K562 (cell line): ENCODE measurements at regions not wholly inside any gene's neighbourhood (a gene's known extent, or its start where the extent isn't known, plus 50 kb on each side); places are given as distances from the start of the nearest gene placed in this dataset.

Experiments
- ATAC-seq: fragments of 200-7000 bp; cut with Tn5 transposase; 3 replicates; pipeline ENCODE4 v1.9.1; 2020; ENCODE audit warnings: moderate library complexity
- BruUV-seq: library from RNA; stranded (reverse); fragments of 400-500 nt; replicated peaks from 2 replicates; lab custom pipeline; 2021; lab: Mats Ljungman, UMichigan
- CTCF ChIA-PET: fragments of 300-600 bp; formaldehyde crosslinking; extraction: SDS; loops from one replicate; lab custom pipeline; 2021; ENCODE audit warnings: low intra/inter-chr PET ratio; lab: Yijun Ruan, JAX
- POLR2A ChIA-PET: fragments of 300-600, 350-650 bp; sonication (Branson Sonifier 250); formaldehyde crosslinking; extraction: SDS; loops from one replicate; lab custom pipeline; 2021; ENCODE audit warnings: antibody characterized with exemption, inconsistent platforms; lab: Yijun Ruan, JAX
- DNase-seq, 4 experiments: peaks; one replicate each; pipeline versions ENCODE4 v3.0.0 to v3.0.0-alpha.2; 2011 to 2018; ENCODE audit warnings: low spot score in 3 of 4, mixed read lengths in 3 of 4; ENCODE audit errors: extremely low read depth in 1 of 4
- FAIRE-seq: peaks from 2 replicates; lab custom pipeline; 2011; peaks lifted over from hg19 to GRCh38; lab: Jason Lieb, UNC
- H2AFZ ChIP-seq: 2 replicates; pipeline ENCODE4 v1.6.0; 2011; ENCODE audit warnings: low read depth, low read length, control low read depth, inconsistent platforms
- H3K27ac ChIP-seq: fragments of 200-600 bp; 3 replicates; pipeline ENCODE4 v1.8.0; 2011; ENCODE audit warnings: low read depth, mild to moderate bottlenecking, control low read depth, inconsistent platforms, low read length, moderate library complexity, mixed read lengths; ENCODE audit errors: extremely low read depth
- H3K27me3 ChIP-seq, 2 experiments: fragments of 300-600 bp in 1 of 2; 2 replicates in 1 of 2; 3 replicates in 1 of 2; pipeline versions ENCODE4 v1.6.0 to v1.8.0; 2011; ENCODE audit warnings: inconsistent platforms in 2 of 2, low read length in 2 of 2, mild to moderate bottlenecking in 1 of 2, mixed read lengths in 1 of 2, moderate library complexity in 1 of 2; ENCODE audit not compliant: control insufficient read depth in 2 of 2, insufficient read depth in 2 of 2
- H3K36me3 ChIP-seq: fragments of 300-600 bp; 3 replicates; pipeline ENCODE4 v1.8.0; 2011; ENCODE audit warnings: mild to moderate bottlenecking, low read length, inconsistent platforms; ENCODE audit not compliant: control insufficient read depth, insufficient read depth
- H3K4me1 ChIP-seq, 2 experiments: fragments of 200-600 bp in 1 of 2; replicated peaks in 1 of 2; 2 replicates in 1 of 2; 3 replicates in 1 of 2; pipeline versions ENCODE4 v1.5.1 to v1.8.0; 2011; ENCODE audit warnings: inconsistent platforms in 2 of 2, low read length in 2 of 2, mild to moderate bottlenecking in 1 of 2, mixed read lengths in 1 of 2, moderate library complexity in 1 of 2; ENCODE audit not compliant: control insufficient read depth in 2 of 2, insufficient read depth in 2 of 2
- H3K4me2 ChIP-seq: 2 replicates; pipeline ENCODE4 v1.6.1; 2011; ENCODE audit warnings: low read length, control low read depth, inconsistent platforms, mixed read lengths; ENCODE audit not compliant: insufficient read depth
- H3K4me3 ChIP-seq: fragments of 200-600 bp; sonication (generic), shearing (Covaris generic); 2 replicates; pipeline ENCODE4 v1.5.1; 2016; ENCODE audit warnings: control low read depth, inconsistent platforms
- H3K79me2 ChIP-seq: fragments of 200-600 bp; 3 replicates; pipeline ENCODE4 v1.8.0; 2011; ENCODE audit warnings: low read length, inconsistent platforms; ENCODE audit not compliant: control insufficient read depth, insufficient read depth
- H3K9ac ChIP-seq, 2 experiments: 2 replicates each; pipeline versions ENCODE4 v1.6.0 to v1.6.1; 2011; ENCODE audit warnings: low read depth in 2 of 2, low read length in 2 of 2, control low read depth in 1 of 2, inconsistent platforms in 1 of 2, mild to moderate bottlenecking in 1 of 2, mixed read lengths in 1 of 2; ENCODE audit not compliant: insufficient read depth in 1 of 2
- H3K9me1 ChIP-seq: one replicate; pipeline ENCODE4 v1.6.0; 2011; ENCODE audit warnings: inconsistent platforms, mild to moderate bottlenecking, low read length, moderate library complexity; ENCODE audit not compliant: control insufficient read depth, insufficient read depth
- H3K9me3 ChIP-seq: replicated peaks from 2 replicates; pipeline ENCODE4 v1.5.1; 2011; ENCODE audit warnings: low read depth, low read length, inconsistent platforms; ENCODE audit not compliant: control insufficient read depth, insufficient read depth
- H4K20me1 ChIP-seq: replicated peaks from 2 replicates; pipeline ENCODE4 v1.6.1; 2011; ENCODE audit warnings: low read length, inconsistent platforms, mixed read lengths; ENCODE audit not compliant: control insufficient read depth, insufficient read depth
- ARID2 ChIP-seq: fragments of 450-650 bp; IDR thresholded peaks from 2 replicates; pipeline ENCODE4 v1.6.1; 2017; ENCODE audit warnings: antibody characterized with exemption, mild to moderate bottlenecking
- BRF1 ChIP-seq: IDR thresholded peaks from 3 replicates; pipeline ENCODE4 v1.6.1; 2011; ENCODE audit warnings: borderline replicate concordance, mild to moderate bottlenecking; ENCODE audit not compliant: insufficient read length; ENCODE audit errors: extremely low read depth
- TEAD1 ChIP-seq, 2 experiments: fragments of 450-650 bp in 1 of 2; sonication (generic) in 1 of 2; formaldehyde crosslinking; IDR thresholded peaks; 2 replicates each; pipeline versions ENCODE4 v1.4.0 to v1.8.0; 2020 to 2022; ENCODE audit warnings: mild to moderate bottlenecking in 2 of 2, missing genetic modification reagents in 1 of 2
- TOE1 ChIP-seq, 2 experiments: fragments of 450-650 bp in 1 of 2; sonication (generic) in 1 of 2; formaldehyde crosslinking in 1 of 2; IDR thresholded peaks; 2 replicates each; pipeline versions ENCODE4 v1.7.1 to v1.8.0; 2016 to 2022; ENCODE audit warnings: borderline replicate concordance in 2 of 2, mild to moderate bottlenecking in 2 of 2, antibody characterized with exemption in 1 of 2, inconsistent platforms in 1 of 2, low read depth in 1 of 2, missing genetic modification reagents in 1 of 2, moderate library complexity in 1 of 2
- ZNF253 ChIP-seq: fragments of 250-450 bp; sonication (Bioruptor Pico); conservative IDR thresholded peaks from 2 replicates; pipeline ENCODE4 v1.6.1; 2021; ENCODE audit warnings: mild to moderate bottlenecking
- WGBS: fragments of 100-300 bp; shearing (Covaris generic); methylation state at CpG from one replicate; pipeline ENCODE4 v1.1.6; 2016; ENCODE audit warnings: low coverage, mixed read lengths; ENCODE audit not compliant: insufficient coverage; ENCODE audit errors: missing lambda C conversion rate; 5-methylcytosine and 5-hydroxymethylcytosine counted together
- in situ Hi-C: fragments of 300-500 bp; cut with MboI; formaldehyde crosslinking; loops from 4 replicates; pipeline ENCODE4 v1.15.0; 2018; ENCODE audit warnings: inconsistent platforms, mixed read lengths
- intact Hi-C: fragments of 100-400 bp; cut with micrococcal nuclease; formaldehyde crosslinking; loops from 2 replicates; pipeline ENCODE4 v1.14.2; 2022
- TF ChIP-seq, protein P1 (sequence below): fragments of 250-450 bp; sonication (Bioruptor Pico); IDR thresholded peaks from 2 replicates; pipeline ENCODE4 v1.4.0; 2020; ENCODE audit warnings: mild to moderate bottlenecking, moderate library complexity

- Histone ChIP-seq H3K4me1 (no peaks in the 10 kb centered on the region), H3K36me3 (no peaks in the 10 kb centered on the region), H3K9me3 (no peaks in the 10 kb centered on the region), H3K9me1 (no peaks in the 10 kb centered on the region), H3K27ac (no peak overlapping the region), H2AFZ (no peak overlapping the region), H3K9ac (no peak overlapping the region), H3K4me3 (no peak overlapping the region), H3K27me3 (no peaks in the 10 kb centered on the region), H3K79me2 (no peaks in the 10 kb centered on the region), H4K20me1 (no peaks in the 10 kb centered on the region), H3K4me2 (no peak overlapping the region)
- no peak for DNase-seq
- FAIRE-seq: no peak
- ChIA-PET CTCF (no interaction called here), POLR2A (no interaction called here)
- intact Hi-C loops: no loop called here
- 8% methylated on average over 2 of the region's 2 CpGs for WGBS
- ATAC-seq: no peak
- TF ChIP-seq ZNF253 (CRISPR knock-in tag) (no peak), TEAD1 (CRISPR knock-in tag; IDR thresholded peaks at IDR 0.05) (no peak), ARID2 (no peak), TOE1 (IDR thresholded peaks at IDR 0.05; ENCODE audit: borderline replicate concordance) (no peak), TOE1 (CRISPR knock-in tag; IDR thresholded peaks at IDR 0.05; ENCODE audit: borderline replicate concordance, low read depth) (no peak), BRF1 (no peak)
- TF ChIP-seq, protein P1, sequence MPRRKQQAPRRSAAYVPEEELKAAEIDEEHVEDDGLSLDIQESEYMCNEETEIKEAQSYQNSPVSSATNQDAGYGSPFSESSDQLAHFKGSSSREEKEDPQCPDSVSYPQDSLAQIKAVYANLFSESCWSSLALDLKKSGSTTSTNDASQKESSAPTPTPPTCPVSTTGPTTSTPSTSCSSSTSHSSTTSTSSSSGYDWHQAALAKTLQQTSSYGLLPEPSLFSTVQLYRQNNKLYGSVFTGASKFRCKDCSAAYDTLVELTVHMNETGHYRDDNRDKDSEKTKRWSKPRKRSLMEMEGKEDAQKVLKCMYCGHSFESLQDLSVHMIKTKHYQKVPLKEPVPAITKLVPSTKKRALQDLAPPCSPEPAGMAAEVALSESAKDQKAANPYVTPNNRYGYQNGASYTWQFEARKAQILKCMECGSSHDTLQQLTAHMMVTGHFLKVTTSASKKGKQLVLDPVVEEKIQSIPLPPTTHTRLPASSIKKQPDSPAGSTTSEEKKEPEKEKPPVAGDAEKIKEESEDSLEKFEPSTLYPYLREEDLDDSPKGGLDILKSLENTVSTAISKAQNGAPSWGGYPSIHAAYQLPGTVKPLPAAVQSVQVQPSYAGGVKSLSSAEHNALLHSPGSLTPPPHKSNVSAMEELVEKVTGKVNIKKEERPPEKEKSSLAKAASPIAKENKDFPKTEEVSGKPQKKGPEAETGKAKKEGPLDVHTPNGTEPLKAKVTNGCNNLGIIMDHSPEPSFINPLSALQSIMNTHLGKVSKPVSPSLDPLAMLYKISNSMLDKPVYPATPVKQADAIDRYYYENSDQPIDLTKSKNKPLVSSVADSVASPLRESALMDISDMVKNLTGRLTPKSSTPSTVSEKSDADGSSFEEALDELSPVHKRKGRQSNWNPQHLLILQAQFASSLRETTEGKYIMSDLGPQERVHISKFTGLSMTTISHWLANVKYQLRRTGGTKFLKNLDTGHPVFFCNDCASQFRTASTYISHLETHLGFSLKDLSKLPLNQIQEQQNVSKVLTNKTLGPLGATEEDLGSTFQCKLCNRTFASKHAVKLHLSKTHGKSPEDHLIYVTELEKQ (CRISPR knock-in tag): no peak
- no TSS peak for BruUV-seq
- in situ Hi-C loops: no loop called here
These were observed 573.5 kb upstream of the SETBP1 start for GRCh38 chr18:44107187-44107586.
